A549 (cell line): ENCODE measurements at regions not wholly inside any gene's neighbourhood (a gene's known extent, or its start where the extent isn't known, plus 50 kb on each side); places are given as distances from the start of the nearest gene placed in this dataset.

Experiments
- CHD4 ChIP-seq: fragments of 200-600 bp; sonication (generic); IDR thresholded peaks from 2 replicates; pipeline ENCODE4 v1.6.1; 2016; ENCODE audit warnings: antibody characterized with exemption, mild to moderate bottlenecking, borderline replicate concordance
- CTCF ChIP-seq: fragments of >200 bp; sonication (Bioruptor Twin); formaldehyde crosslinking; IDR thresholded peaks from 3 replicates; pipeline ENCODE4 v1.5.1; 2016
- HEYL ChIP-seq: fragments of 250-450 bp; sonication (Bioruptor Pico); IDR thresholded peaks from 2 replicates; pipeline ENCODE4 v1.8.0; 2021; ENCODE audit warnings: mild to moderate bottlenecking, moderate library complexity
- NPAS2 ChIP-seq: fragments of 250-450 bp; sonication (Bioruptor Pico); IDR thresholded peaks from 2 replicates; pipeline ENCODE4 v1.8.0; 2022; ENCODE audit warnings: mild to moderate bottlenecking, moderate library complexity, borderline replicate concordance

GRCh38 chr20:18904192-18904591 is 90.6 kb downstream of the SCP2D1 start:
- TF ChIP-seq NPAS2 (no peak), CHD4 (no peak), CTCF (no peak), HEYL (CRISPR knock-in tag) (no peak)
